C4-2B (cell line): ENCODE measurements at regions not wholly inside any gene's neighbourhood (a gene's known extent, or its start where the extent isn't known, plus 50 kb on each side); places are given as distances from the start of the nearest gene placed in this dataset.

Experiments
- CTCF ChIP-seq: fragments of 450-650 bp; conservative IDR thresholded peaks from 2 replicates; pipeline ENCODE4 v1.5.1; 2017; ENCODE audit warnings: mild to moderate bottlenecking
- ZFX ChIP-seq: fragments of 450-650 bp; IDR thresholded peaks from 2 replicates; pipeline ENCODE4 v1.6.1; 2017

GRCh38 chr10:37476285-37476684, 350.9 kb downstream of the ANKRD30A start:
- TF ChIP-seq CTCF (no peak), ZFX (no peak)
